ENCODE measurements at regions not wholly inside any gene's neighbourhood (a gene's known extent, or its start where the extent isn't known, plus 50 kb on each side); places are given as distances from the start of the nearest gene placed in this dataset.

- no peak for TF ChIP-seq REST (IDR thresholded peaks at IDR 0.05; ENCODE audit: low read depth)
- no peak for TF ChIP-seq SRF (IDR thresholded peaks at IDR 0.05; ENCODE audit: low read depth)
- no peak for TF ChIP-seq YY1 (IDR thresholded peaks at IDR 0.05; ENCODE audit: extremely low read depth, insufficient replicate concordance, low read depth, low read length)
- no peak for TF ChIP-seq JUND (IDR thresholded peaks at IDR 0.05)
- TF ChIP-seq CTCF (IDR thresholded peaks at IDR 0.05 in 2 of 3, conservative IDR thresholded peaks at IDR 0.05 in 1 of 3; ENCODE audit: borderline replicate concordance in 1 of 3, insufficient read depth in 1 of 3, low read depth in 2 of 3, low read length in 2 of 3): no peak
Observed at GRCh38 chr15:93583552-93583951, 494.5 kb upstream of the RGMA start (continued).

- H3K4me1 ChIP-seq (ENCODE audit: control insufficient read depth in 1 of 2, insufficient read depth in 2 of 2, low read length in 2 of 2): no peaks in the 10 kb centered on the region
- intact Hi-C loops (cut with micrococcal nuclease): no loop called here
- H3K36me3 ChIP-seq (ENCODE audit: control insufficient read depth in 1 of 2, insufficient read depth in 2 of 2, low read length in 2 of 2): no peaks in the 10 kb centered on the region
- H4K20me1 ChIP-seq (ENCODE audit: insufficient read depth): no peaks in the 10 kb centered on the region
- no peaks in the 10 kb centered on the region for H3K9me2 ChIP-seq (ENCODE audit: insufficient read depth)
- H3K9ac ChIP-seq (ENCODE audit: low read length): no peak overlapping the region
- ChIA-PET POLR2A (no interaction called here), CTCF (no interaction called here), RAD21 (ENCODE audit: low non-redundant PET in 1 of 2, low total read pairs in 2 of 2, uncharacterized antibody in 2 of 2, unreplicated experiment in 2 of 2) (no interaction called here)
- H3K27ac ChIP-seq (ENCODE audit: low read depth, low read length): no peak overlapping the region
- H3K27me3 ChIP-seq (ENCODE audit: insufficient read depth, low read length): no peaks in the 10 kb centered on the region
- no peaks in the 10 kb centered on the region for H3K79me2 ChIP-seq (ENCODE audit: insufficient read depth, low read length)
- ATAC-seq: no peak
- no peak overlapping the region for H3K4me3 ChIP-seq (replicated peaks in 1 of 2; ENCODE audit: low read depth in 1 of 2, low read length in 2 of 2)
- H3K9me3 ChIP-seq (ENCODE audit: control insufficient read depth in 1 of 2, insufficient read depth in 1 of 2, low read depth in 1 of 2, low read length in 2 of 2): no peaks in the 10 kb centered on the region
- BruUV-seq (replicated peaks): no TSS peak
- no peak for DNase-seq (ENCODE audit: low read depth, low spot score)
- H2AFZ ChIP-seq (ENCODE audit: low read depth, low read length, poor library complexity, severe bottlenecking): no peak overlapping the region
- TF ChIP-seq RAD21 (IDR thresholded peaks at IDR 0.05; ENCODE audit: low read depth) (no peak), JUND (IDR thresholded peaks at IDR 0.05) (no peak), REST (IDR thresholded peaks at IDR 0.05; ENCODE audit: low read depth) (no peak)
- H3K4me2 ChIP-seq (ENCODE audit: low read length): no peak overlapping the region
Observed at GRCh38 chr15:93570527-93570926, 481.5 kb upstream of the RGMA start.
